ENCODE measurements at regions not wholly inside any gene's neighbourhood (a gene's known extent, or its start where the extent isn't known, plus 50 kb on each side); places are given as distances from the start of the nearest gene placed in this dataset. TPM values are rescaled to one million over a fixed set of nuclear protein-coding genes. Genes with fewer than 3 reads are reported as not detected.

Small RNA genes lying in the stretch of these regions (small RNA-seq; reads per million reads assigned to genes)
- not detected for gene MRPL57P1

Measured in fibroblast of villous mesenchyme (primary cell).